Heart left ventricle (tissue), 16 donors: ENCODE measurements at regions not wholly inside any gene's neighbourhood (a gene's known extent, or its start where the extent isn't known, plus 50 kb on each side); places are given as distances from the start of the nearest gene placed in this dataset.

Experiments used
- ATAC-seq, 4 donors: fragments of 200-7000 bp; cut with Tn5 transposase; one replicate each; pipeline ENCODE4 v1.9.1; 2020 to 2022; ENCODE audit warnings: moderate library complexity in 4 of 4, mild to moderate bottlenecking in 3 of 4, moderate number of reproducible peaks in 1 of 4
- DNase-seq, 5 donors: peaks; one replicate each; pipeline ENCODE4 v3.0.0-alpha.2; 2020
- H3K27ac ChIP-seq, 12 donors: fragments of 200-600 bp; sonication (generic) in 4 of 12; one replicate each; pipeline versions ENCODE4 v1.5.0 to v1.8.0; 2016 to 2022; ENCODE audit warnings: mild to moderate bottlenecking in 2 of 12
- H3K27me3 ChIP-seq, 9 donors: fragments of 200-600 bp; sonication (generic) in 2 of 9; one replicate each; pipeline versions ENCODE4 v1.5.1 to v1.8.0; 2016 to 2022; ENCODE audit warnings: mild to moderate bottlenecking in 3 of 9
- H3K36me3 ChIP-seq, 9 donors: fragments of 200-600 bp; sonication (generic) in 2 of 9; one replicate each; pipeline versions ENCODE4 v1.5.0 to v1.8.0; 2018 to 2022; ENCODE audit warnings: mild to moderate bottlenecking in 2 of 9
- H3K4me1 ChIP-seq, 12 donors: fragments of 200-600 bp; sonication (generic) in 4 of 12; one replicate each; pipeline versions ENCODE4 v1.5.0 to v1.8.0; 2016 to 2022; ENCODE audit warnings: mild to moderate bottlenecking in 3 of 12
- H3K4me3 ChIP-seq, 12 donors: fragments of 200-600 bp; sonication (generic) in 4 of 12; one replicate each; pipeline versions ENCODE4 v1.5.0 to v1.8.0; 2017 to 2022; ENCODE audit warnings: mild to moderate bottlenecking in 9 of 12, moderate library complexity in 4 of 12
- H3K9me3 ChIP-seq, 12 donors: fragments of 200-600 bp; sonication (generic) in 4 of 12; one replicate each; pipeline versions ENCODE4 v1.5.0 to v1.8.0; 2016 to 2022; ENCODE audit warnings: mild to moderate bottlenecking in 1 of 12
- CTCF ChIP-seq, 12 donors: fragments of 200-600 bp; sonication (generic) in 4 of 12; IDR thresholded peaks; one replicate each; pipeline versions ENCODE4 v1.5.0 to v1.8.0; 2018 to 2022; ENCODE audit warnings: antibody characterized with exemption in 12 of 12, mild to moderate bottlenecking in 5 of 12
- POLR2A ChIP-seq, 2 donors: fragments of 450-650 bp; IDR thresholded peaks; one replicate each; pipeline ENCODE4 v1.6.1; 2017; ENCODE audit warnings: antibody characterized with exemption in 2 of 2, mild to moderate bottlenecking in 2 of 2, moderate library complexity in 2 of 2
- WGBS, 4 donors: extraction: QIAGEN DNeasy Blood & Tissue Kit in 2 of 4; methylation state at CpG; one replicate each; pipeline versions ENCODE4 v1.1.5 to v1.1.7; 2013 to 2018; 5-methylcytosine and 5-hydroxymethylcytosine counted together
- intact Hi-C, 10 donors: fragments of 100-400 bp; cut with DNase I; formaldehyde crosslinking; loops; one replicate each; pipeline versions ENCODE4 v1.11.1 to v1.14.2; 2022
- donor health status: ischemic (EF 13 %, LVEDD 7.1; RV severe dilation, severe dysfunction).
- donor health status: healthy with polysubstance abuse.
- donor health status: DM: no; HTN: yes; CAD: no.
- donor health status: DM: no; HTN: no; CAD: no.
- donor health status: ischemic (EF 25% LVEDD 6.9; RV normal size, moderate dysfunction).
- donor health status: ischemic (EF 25% LVEDD 5.7; RV mildly dilated, moderate dysfunction).
- donor health status: healthy.
- donor health status: DM: yes; HTN: yes; CAD: no.
- donor health status: ischemic (EF 35%, LVEDD 5.7; RV mildly dilated, moderate dysfunction).
- donor health status: nonischemic (EF 11% LVEDD 7.7; RV severe dilation, severe dysfunction).
- donor health status: DM: yes; HTN: yes; CAD: no.
- donor health status: PGD.
- donor health status: ischemic (EF 29% LVEDD 5.4; RV normal size, mild dysfunction).
- donor health status: nonischemic (EF 23%, LVEDD 6.1; RV moderate dilation, normal function).

GRCh38 chr14:97046967-97047366 is 249.8 kb downstream of the VRK1 start:
- intact Hi-C loops: no loop called here
- Histone ChIP-seq H3K36me3 (no peaks in the 10 kb centered on the region), H3K4me3 (no peak overlapping the region), H3K9me3 (peaks cover 0 to under 1% (median 0%) of the 10 kb centered on the region in 12 donors), H3K27me3 (peaks cover 0 to 10% (median 0%) of the 10 kb centered on the region in 9 donors), H3K4me1 (no peaks in the 10 kb centered on the region), H3K27ac (no peak overlapping the region)
- DNase-seq (no peak), ATAC-seq (peak in 1 of 4 donors; percentile 45)
- no peak for TF ChIP-seq CTCF (IDR thresholded peaks at IDR 0.05)
- TF ChIP-seq POLR2A (IDR thresholded peaks at IDR 0.05): no peak
- 60 to 80% (median 68%) methylated on average over 7 of the region's 7 CpGs for WGBS, 4 donors

GRCh38 chr14:97052001-97052400 is 254.8 kb downstream of the VRK1 start:
- no peaks in the 10 kb centered on the region for H3K4me1 ChIP-seq
- intact Hi-C loops: no loop called here
- TF ChIP-seq POLR2A (IDR thresholded peaks at IDR 0.05): no peak
- TF ChIP-seq CTCF (IDR thresholded peaks at IDR 0.05): no peak
- peaks cover 0 to 10% (median 0%) of the 10 kb centered on the region in 9 donors for H3K27me3 ChIP-seq
- H3K9me3 ChIP-seq: no peaks in the 10 kb centered on the region
- no peak for ATAC-seq
- no peak overlapping the region for H3K4me3 ChIP-seq
- DNase-seq: no peak
- H3K27ac ChIP-seq: no peak overlapping the region
- no peaks in the 10 kb centered on the region for H3K36me3 ChIP-seq

- H3K4me3 ChIP-seq: no peak overlapping the region
- no peak for ATAC-seq
- H3K9me3 ChIP-seq: no peaks in the 10 kb centered on the region
- peaks cover 0 to 16% (median 0%) of the 10 kb centered on the region in 9 donors for H3K27me3 ChIP-seq
- no peak for TF ChIP-seq POLR2A (IDR thresholded peaks at IDR 0.05)
- TF ChIP-seq CTCF (IDR thresholded peaks at IDR 0.05): no peak
- DNase-seq: no peak
- intact Hi-C loops: no loop called here
- H3K4me1 ChIP-seq: no peaks in the 10 kb centered on the region
- 48 to 63% (median 52%) methylated on average over 9 of the region's 9 CpGs for WGBS, 4 donors
- H3K27ac ChIP-seq: no peak overlapping the region
- no peaks in the 10 kb centered on the region for H3K36me3 ChIP-seq
Measured at GRCh38 chr14:97053941-97054340, 256.8 kb downstream of the VRK1 start.

GRCh38 chr14:97055355-97055754 is 258.2 kb downstream of the VRK1 start:
- intact Hi-C loops: no loop called here
- Histone ChIP-seq H3K27ac (no peak overlapping the region), H3K4me3 (no peak overlapping the region), H3K9me3 (no peaks in the 10 kb centered on the region), H3K4me1 (no peaks in the 10 kb centered on the region), H3K36me3 (no peaks in the 10 kb centered on the region), H3K27me3 (peaks cover 0 to 10% (median 0%) of the 10 kb centered on the region in 9 donors)
- DNase-seq (no peak), ATAC-seq (no peak)
- TF ChIP-seq POLR2A (IDR thresholded peaks at IDR 0.05): no peak
- TF ChIP-seq CTCF (IDR thresholded peaks at IDR 0.05): no peak
- WGBS, 4 donors: 75% methylated on average over 9 of the region's 9 CpGs
